ENCODE measurements at regions not wholly inside any gene's neighbourhood (a gene's known extent, or its start where the extent isn't known, plus 50 kb on each side); places are given as distances from the start of the nearest gene placed in this dataset.
A peak's percentile ranks its signal among the peaks of the same experiment; 100 is the strongest.

DNA sequence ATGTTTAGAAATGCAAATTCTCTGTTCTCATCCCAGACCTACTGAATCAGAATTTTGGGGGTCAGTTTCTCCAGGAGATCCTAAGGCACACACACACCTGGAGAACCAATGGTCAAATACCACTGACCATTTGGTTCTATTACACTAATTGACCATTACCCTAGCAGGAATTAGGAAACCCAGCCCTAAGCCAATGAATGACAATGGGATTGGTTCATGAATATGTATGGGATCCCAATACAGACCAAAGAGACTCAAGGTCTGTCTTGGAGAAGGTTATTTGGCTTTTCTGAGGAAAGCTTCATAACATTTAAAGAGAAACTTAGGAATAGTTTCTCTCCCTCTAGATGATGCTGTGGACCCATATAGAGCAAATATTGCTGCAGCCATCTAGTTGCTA lies 317.0 kb downstream of the BMPER start:
- Histone ChIP-seq H3K9me3 (ENCODE audit: insufficient read depth in 2 of 2, low read depth in 1 of 2, low read length in 1 of 2) (no peaks in the 10 kb centered on the region), H2AFZ (ENCODE audit: low read length) (no peak overlapping the region), H3K36me3 (ENCODE audit: control insufficient read depth in 2 of 4, insufficient read depth in 4 of 4, low read length in 3 of 4) (no peaks in the 10 kb centered on the region), H3K4me1 (replicated peaks in 1 of 4; ENCODE audit: control insufficient read depth in 3 of 4, insufficient read depth in 4 of 4, low read length in 3 of 4) (peaks cover 0 to 12% (median 2%) of the 10 kb centered on the region in 4 experiments; a peak in 2 of 7 replicates), H4K20me1 (replicated peaks in 1 of 2; ENCODE audit: control insufficient read depth in 1 of 2, insufficient read depth in 2 of 2, low read length in 2 of 2) (peaks cover 0 to 2% of the 10 kb centered on the region in 2 experiments), H3K14ac (ENCODE audit: insufficient read length) (no peak overlapping the region), H2AK5ac (ENCODE audit: low read depth, low read length) (no peak overlapping the region), H4K91ac (replicated peaks; ENCODE audit: insufficient read length, low read length) (no peak overlapping the region), H3K18ac (ENCODE audit: extremely low read depth, low read length) (no peak overlapping the region), H4K5ac (ENCODE audit: insufficient read length, low read depth, low read length) (no peak overlapping the region), H3K23ac (ENCODE audit: insufficient read length) (no peak overlapping the region), H3K9ac (replicated peaks in 1 of 4; ENCODE audit: extremely low read depth in 1 of 4, low read depth in 3 of 4, low read length in 3 of 4) (no peak overlapping the region), H3K79me2 (ENCODE audit: control insufficient read depth in 1 of 2, insufficient read depth in 2 of 2, low read length in 2 of 2) (no peaks in the 10 kb centered on the region), H3K79me1 (ENCODE audit: low read depth, low read length) (no peaks in the 10 kb centered on the region), H3K4ac (replicated peaks; ENCODE audit: insufficient read length, low read depth, low read length) (no peak overlapping the region), H2BK120ac (replicated peaks; ENCODE audit: low read depth, low read length) (no peak overlapping the region), H3K27me3 (replicated peaks in 1 of 4; ENCODE audit: control insufficient read depth in 3 of 4, extremely low read depth in 1 of 4, insufficient read depth in 3 of 4, low read length in 3 of 4) (no peaks in the 10 kb centered on the region), H3K56ac (replicated peaks; ENCODE audit: insufficient read length, low read depth, low read length) (no peak overlapping the region), H3K23me2 (ENCODE audit: low read depth, low read length) (peaks cover 2% of the 10 kb centered on the region; the same call in 1 of the 2 replicates), H2BK5ac (ENCODE audit: low read depth, low read length) (no peak overlapping the region), H3K4me3 (ENCODE audit: extremely low read depth in 1 of 4, insufficient read depth in 2 of 4, low read depth in 3 of 4, low read length in 4 of 4) (no peak overlapping the region), H4K8ac (ENCODE audit: extremely low read depth, insufficient read depth, low read length) (no peak overlapping the region), H2BK12ac (ENCODE audit: low read depth, low read length) (no peak overlapping the region), H3K4me2 (ENCODE audit: insufficient read depth in 1 of 2, low read depth in 2 of 2, low read length in 2 of 2) (no peak overlapping the region), H2BK20ac (ENCODE audit: low read length) (no peak overlapping the region), H3K27ac (ENCODE audit: low read depth, low read length) (no peak overlapping the region), H2BK15ac (ENCODE audit: low read length) (no peak overlapping the region)
- TF ChIP-seq POU5F1 (IDR thresholded peaks at IDR 0.05; ENCODE audit: low read depth, low read length): 0 out of 2 replicates have a peak, but pooled peaks have one; percentile 64
- TF ChIP-seq EP300 (IDR thresholded peaks at IDR 0.05; ENCODE audit: borderline replicate concordance in 1 of 2, low read depth in 2 of 2, low read length in 2 of 2): no peak
- CTCF ChIA-PET (ENCODE audit: partially characterized antibody): interaction anchor here (0.6 kb wide), 1 partner anchor 64 kb away, joined by 3 read pairs; no protein-coding TSS in a partner anchor
- FAIRE-seq (peak; percentile 68), DNase-seq (ENCODE audit: low read depth in 1 of 2, low spot score in 2 of 2) (no peak)
- POLR2A ChIA-PET (ENCODE audit: partially characterized antibody): no interaction called here

Data from H1 (cell line).